CD1c-positive myeloid dendritic cell (primary cell): ENCODE measurements at regions not wholly inside any gene's neighbourhood (a gene's known extent, or its start where the extent isn't known, plus 50 kb on each side); places are given as distances from the start of the nearest gene placed in this dataset.

Experiments
- DNase-seq: peaks from one replicate; pipeline ENCODE4 v3.0.0-alpha.2; 2016; ENCODE audit errors: extremely low spot score

GRCh38 chr1:194568610-194569009 is 1382.2 kb upstream of the B3GALT2 start:
- no peak for DNase-seq

- no peak for DNase-seq
Observed at GRCh38 chr1:194548071-194548470, 1361.7 kb upstream of the B3GALT2 start.

- no peak for DNase-seq
Observed at GRCh38 chr1:194544012-194544411, 1357.6 kb upstream of the B3GALT2 start.

- no peak for DNase-seq
Observed at GRCh38 chr1:194538453-194538852, 1352.0 kb upstream of the B3GALT2 start.

GRCh38 chr1:194537521-194537920 is 1351.1 kb upstream of the B3GALT2 start:
- no peak for DNase-seq

GRCh38 chr1:194535369-194535768 is 1349.0 kb upstream of the B3GALT2 start:
- no peak for DNase-seq

GRCh38 chr1:194534784-194535183 is 1348.4 kb upstream of the B3GALT2 start:
- DNase-seq, result no peak

- no peak for DNase-seq
Observed at GRCh38 chr1:194533641-194534040, 1347.2 kb upstream of the B3GALT2 start.

- DNase-seq, result no peak
Observed at GRCh38 chr1:194517567-194517966, 1331.2 kb upstream of the B3GALT2 start.

- no peak for DNase-seq
Observed at GRCh38 chr1:194515916-194516315, 1329.5 kb upstream of the B3GALT2 start.

GRCh38 chr1:194512957-194513356 is 1326.5 kb upstream of the B3GALT2 start:
- DNase-seq, result no peak

GRCh38 chr1:194512345-194512744 is 1325.9 kb upstream of the B3GALT2 start:
- DNase-seq, result no peak

- DNase-seq, result no peak
Observed at GRCh38 chr1:194503209-194503608, 1316.8 kb upstream of the B3GALT2 start.

GRCh38 chr1:194495434-194495833 is 1309.0 kb upstream of the B3GALT2 start:
- DNase-seq, result no peak

GRCh38 chr1:194487172-194487571 is 1300.8 kb upstream of the B3GALT2 start:
- no peak for DNase-seq

- no peak for DNase-seq
Observed at GRCh38 chr1:194485432-194485831, 1299.0 kb upstream of the B3GALT2 start.

GRCh38 chr1:194478731-194479130 is 1292.3 kb upstream of the B3GALT2 start:
- DNase-seq, result no peak

GRCh38 chr1:194477908-194478307 is 1291.5 kb upstream of the B3GALT2 start:
- DNase-seq, result no peak

GRCh38 chr1:194476872-194477271 is 1290.5 kb upstream of the B3GALT2 start:
- DNase-seq, result no peak

GRCh38 chr1:194476351-194476750 is 1289.9 kb upstream of the B3GALT2 start:
- no peak for DNase-seq

- DNase-seq, result no peak
Observed at GRCh38 chr1:194474701-194475100, 1288.3 kb upstream of the B3GALT2 start.

- no peak for DNase-seq
Observed at GRCh38 chr1:194473766-194474165, 1287.4 kb upstream of the B3GALT2 start.

GRCh38 chr1:194469282-194469681 is 1282.9 kb upstream of the B3GALT2 start:
- DNase-seq, result no peak

- DNase-seq, result no peak
Observed at GRCh38 chr1:194466706-194467105, 1280.3 kb upstream of the B3GALT2 start.

- DNase-seq, result no peak
Observed at GRCh38 chr1:194447636-194448035, 1261.2 kb upstream of the B3GALT2 start.
